ENCODE measurements at regions not wholly inside any gene's neighbourhood (a gene's known extent, or its start where the extent isn't known, plus 50 kb on each side); places are given as distances from the start of the nearest gene placed in this dataset.

DNA sequence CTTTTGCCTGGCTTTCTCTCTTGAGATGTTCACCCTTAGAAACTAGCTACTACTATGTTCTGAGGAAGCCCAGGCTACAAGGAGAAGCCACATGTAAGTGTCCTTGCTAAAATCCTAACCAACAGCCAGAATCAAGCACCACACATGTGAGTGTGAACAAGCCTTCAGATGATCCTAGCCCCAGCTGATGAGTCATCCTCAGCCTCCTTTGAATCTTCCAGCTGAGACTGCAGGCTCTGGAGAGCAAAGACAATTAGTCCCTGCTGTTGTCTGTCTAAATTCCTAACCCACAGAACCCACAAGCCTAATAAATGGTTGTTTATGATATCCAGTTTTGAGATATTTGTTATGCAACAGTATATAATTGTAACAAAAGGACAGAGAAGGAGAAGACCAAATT lies 92.8 kb upstream of the TAC1 start:
- DNase-seq (ENCODE audit: insufficient read length): no peak
- TF ChIP-seq TAF1 (IDR thresholded peaks at IDR 0.05; ENCODE audit: borderline replicate concordance, low read depth, low read length) (no peak), POLR2AphosphoS5 (IDR thresholded peaks at IDR 0.05; ENCODE audit: low read depth, low read length) (no peak), POLR2A (IDR thresholded peaks at IDR 0.05; ENCODE audit: low read depth, low read length) (no peak)
- FAIRE-seq: no peak

DNA sequence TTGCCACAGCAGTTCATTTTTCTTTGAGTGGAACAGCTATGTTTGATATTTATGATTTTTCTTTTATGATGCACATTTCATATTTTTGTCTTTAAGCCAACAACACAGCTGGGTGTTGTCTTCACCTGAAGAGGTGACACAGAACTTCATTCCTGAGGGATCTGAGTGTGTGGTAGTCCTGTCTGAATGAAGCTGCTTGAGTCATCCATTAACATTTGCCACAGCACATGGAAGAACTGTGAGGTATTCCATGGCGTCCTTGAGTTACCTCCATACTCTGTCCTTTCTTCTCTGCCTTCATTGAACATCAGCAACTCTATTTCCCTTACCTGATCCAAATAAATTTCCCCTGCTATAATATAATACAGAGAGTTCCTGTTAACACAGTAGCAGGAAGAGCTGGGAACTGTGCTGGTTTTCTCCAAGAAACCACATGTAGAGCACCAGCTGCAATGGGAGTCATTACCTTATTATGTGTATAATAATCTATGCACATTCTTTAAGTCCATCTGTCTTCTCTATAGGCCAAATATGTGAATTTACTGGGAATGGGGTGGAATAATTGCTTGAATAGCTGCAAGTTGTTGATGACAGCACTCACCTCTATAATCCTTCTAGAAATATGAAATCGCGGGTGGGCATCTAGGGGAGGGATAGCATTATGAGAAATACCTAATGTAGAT lies 72.4 kb upstream of the TAC1 start:
- no peak for FAIRE-seq
- TF ChIP-seq TAF1 (IDR thresholded peaks at IDR 0.05; ENCODE audit: borderline replicate concordance, low read depth, low read length) (no peak), POLR2A (IDR thresholded peaks at IDR 0.05; ENCODE audit: low read depth, low read length) (no peak), POLR2AphosphoS5 (IDR thresholded peaks at IDR 0.05; ENCODE audit: low read depth, low read length) (no peak)
- no peak for DNase-seq (ENCODE audit: insufficient read length)

DNA sequence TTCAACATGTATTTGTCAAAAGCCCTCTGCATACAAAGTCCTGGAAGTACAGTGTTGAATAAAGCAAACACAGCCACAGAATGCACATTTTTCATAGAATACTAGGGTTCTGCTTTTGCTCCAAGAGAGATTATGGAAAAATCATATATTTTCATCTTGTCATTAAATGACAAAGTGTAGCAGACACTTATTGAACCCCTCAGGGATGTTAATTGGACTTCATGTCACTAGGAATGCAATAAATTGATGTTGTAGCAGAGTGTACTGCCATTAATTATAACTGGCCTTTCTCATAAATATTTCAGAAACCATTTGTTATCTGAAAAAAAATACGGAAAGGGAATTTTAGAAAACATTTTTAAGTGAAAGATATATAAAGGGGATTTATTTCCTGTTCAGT lies 64.5 kb upstream of the TAC1 start:
- no peak for DNase-seq (ENCODE audit: insufficient read length)
- TF ChIP-seq POLR2A (IDR thresholded peaks at IDR 0.05; ENCODE audit: low read depth, low read length) (no peak), TAF1 (IDR thresholded peaks at IDR 0.05; ENCODE audit: borderline replicate concordance, low read depth, low read length) (no peak), POLR2AphosphoS5 (IDR thresholded peaks at IDR 0.05; ENCODE audit: low read depth, low read length) (no peak)
- FAIRE-seq: no peak

DNA sequence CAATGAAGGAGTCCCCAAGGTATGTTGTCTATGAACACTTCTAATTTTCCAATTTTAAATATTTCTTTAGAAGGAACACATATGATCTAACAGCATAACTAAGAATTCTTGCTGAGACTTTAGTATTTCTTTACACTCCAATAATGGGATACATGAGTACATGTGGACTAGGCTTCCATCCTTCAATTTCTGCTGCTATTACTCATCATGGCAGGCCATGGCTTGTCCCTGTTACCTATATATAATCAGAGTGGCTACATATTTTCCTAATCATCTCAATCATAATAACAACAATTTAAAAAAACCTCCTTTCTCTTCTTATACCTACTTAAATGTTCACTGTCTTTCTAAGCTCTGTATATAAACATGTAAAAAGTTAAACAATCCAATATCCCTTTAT lies 60.3 kb upstream of the TAC1 start:
- FAIRE-seq (no peak), DNase-seq (ENCODE audit: insufficient read length) (no peak)
- TF ChIP-seq POLR2A (IDR thresholded peaks at IDR 0.05; ENCODE audit: low read depth, low read length) (no peak), TAF1 (IDR thresholded peaks at IDR 0.05; ENCODE audit: borderline replicate concordance, low read depth, low read length) (no peak)

DNA sequence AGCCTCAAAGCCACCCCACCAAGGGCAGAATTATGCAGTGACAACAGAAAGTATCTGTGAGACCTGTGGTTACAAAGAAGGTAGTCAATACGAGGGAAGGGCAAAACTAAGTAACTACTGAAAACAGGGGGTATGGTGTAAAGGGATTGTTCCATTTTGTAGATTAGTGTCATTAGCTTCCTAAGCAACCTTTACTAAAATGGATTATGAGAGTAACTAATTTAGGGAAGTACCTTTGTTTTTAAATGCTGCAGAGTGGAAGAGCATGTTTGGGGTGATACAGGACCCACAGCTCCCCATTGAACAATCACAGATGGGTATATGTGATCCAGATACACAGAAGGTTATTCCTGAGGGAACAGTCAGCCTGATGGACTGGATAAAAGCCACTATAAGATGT lies 51.3 kb upstream of the TAC1 start:
- DNase-seq (ENCODE audit: insufficient read length) (no peak), FAIRE-seq (no peak)
- TF ChIP-seq POLR2AphosphoS5 (IDR thresholded peaks at IDR 0.05; ENCODE audit: low read depth, low read length) (no peak), POLR2A (IDR thresholded peaks at IDR 0.05; ENCODE audit: low read depth, low read length) (no peak), TAF1 (IDR thresholded peaks at IDR 0.05; ENCODE audit: borderline replicate concordance, low read depth, low read length) (no peak)

Data from GM12892 (cell line).